ENCODE measurements at regions not wholly inside any gene's neighbourhood (a gene's known extent, or its start where the extent isn't known, plus 50 kb on each side); places are given as distances from the start of the nearest gene placed in this dataset.
A peak's percentile ranks its signal among the peaks of the same experiment; 100 is the strongest.

DNA sequence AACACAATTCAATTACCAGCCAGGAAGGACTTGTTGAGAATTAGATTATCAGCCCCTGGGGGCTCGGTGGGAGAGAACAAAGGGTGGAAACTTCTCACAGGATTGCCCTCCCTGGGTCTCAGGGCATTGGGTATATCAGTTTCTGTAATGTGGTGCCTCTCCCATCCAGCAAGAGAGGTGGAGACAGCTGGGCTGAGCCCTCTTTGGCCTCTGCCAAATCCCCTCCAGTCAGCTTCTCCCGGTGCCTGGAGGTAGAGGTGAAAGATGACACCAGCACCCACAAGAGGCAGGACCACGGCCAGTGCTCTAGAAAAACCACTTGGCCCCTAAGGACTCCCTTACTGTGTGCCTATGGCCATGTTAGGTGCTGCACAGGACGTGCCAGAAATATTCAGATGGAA, 179.7 kb downstream of the HAUS1 start:
- in situ Hi-C loops (cut with HindIII; ENCODE audit: low pct_unique_long_range_greater_than_20kb, low sequenced_read_pairs) (no loop called here), intact Hi-C loops (cut with micrococcal nuclease; ENCODE audit: unreplicated experiment) (loop anchor here (5.0 to 10.0 kb wide), 2 partner anchors 201 to 223 kb away; no protein-coding TSS in a partner anchor)
- DNase-seq (ENCODE audit: low read depth, low spot score) (no peak), ATAC-seq (no peak)
- no peak overlapping the region for H3K27ac ChIP-seq (ENCODE audit: low read length)
- H3K4me3 ChIP-seq (ENCODE audit: low read depth in 2 of 2, low read length in 2 of 2) = no peak overlapping the region
- BruUV-seq (replicated peaks) = no TSS peak
- H3K27me3 ChIP-seq (ENCODE audit: control insufficient read depth, insufficient read depth, low read length) = no peaks in the 10 kb centered on the region
- POLR2A ChIA-PET = no interaction called here
- CTCF ChIA-PET = no interaction called here
- H3K4me1 ChIP-seq (ENCODE audit: control insufficient read depth, insufficient read depth, low read length) = no peaks in the 10 kb centered on the region
- H3K36me3 ChIP-seq (ENCODE audit: control insufficient read depth, insufficient read depth, low read length) = no peaks in the 10 kb centered on the region
- H3K9me3 ChIP-seq (ENCODE audit: control insufficient read depth, insufficient read depth, low read depth, low read length) = no peaks in the 10 kb centered on the region
- TF ChIP-seq, protein P1, sequence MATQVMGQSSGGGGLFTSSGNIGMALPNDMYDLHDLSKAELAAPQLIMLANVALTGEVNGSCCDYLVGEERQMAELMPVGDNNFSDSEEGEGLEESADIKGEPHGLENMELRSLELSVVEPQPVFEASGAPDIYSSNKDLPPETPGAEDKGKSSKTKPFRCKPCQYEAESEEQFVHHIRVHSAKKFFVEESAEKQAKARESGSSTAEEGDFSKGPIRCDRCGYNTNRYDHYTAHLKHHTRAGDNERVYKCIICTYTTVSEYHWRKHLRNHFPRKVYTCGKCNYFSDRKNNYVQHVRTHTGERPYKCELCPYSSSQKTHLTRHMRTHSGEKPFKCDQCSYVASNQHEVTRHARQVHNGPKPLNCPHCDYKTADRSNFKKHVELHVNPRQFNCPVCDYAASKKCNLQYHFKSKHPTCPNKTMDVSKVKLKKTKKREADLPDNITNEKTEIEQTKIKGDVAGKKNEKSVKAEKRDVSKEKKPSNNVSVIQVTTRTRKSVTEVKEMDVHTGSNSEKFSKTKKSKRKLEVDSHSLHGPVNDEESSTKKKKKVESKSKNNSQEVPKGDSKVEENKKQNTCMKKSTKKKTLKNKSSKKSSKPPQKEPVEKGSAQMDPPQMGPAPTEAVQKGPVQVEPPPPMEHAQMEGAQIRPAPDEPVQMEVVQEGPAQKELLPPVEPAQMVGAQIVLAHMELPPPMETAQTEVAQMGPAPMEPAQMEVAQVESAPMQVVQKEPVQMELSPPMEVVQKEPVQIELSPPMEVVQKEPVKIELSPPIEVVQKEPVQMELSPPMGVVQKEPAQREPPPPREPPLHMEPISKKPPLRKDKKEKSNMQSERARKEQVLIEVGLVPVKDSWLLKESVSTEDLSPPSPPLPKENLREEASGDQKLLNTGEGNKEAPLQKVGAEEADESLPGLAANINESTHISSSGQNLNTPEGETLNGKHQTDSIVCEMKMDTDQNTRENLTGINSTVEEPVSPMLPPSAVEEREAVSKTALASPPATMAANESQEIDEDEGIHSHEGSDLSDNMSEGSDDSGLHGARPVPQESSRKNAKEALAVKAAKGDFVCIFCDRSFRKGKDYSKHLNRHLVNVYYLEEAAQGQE (IDR thresholded peaks at IDR 0.05; ENCODE audit: insufficient read depth in 1 of 2, low read depth in 2 of 2, low read length in 1 of 2) = peak in 1 of 2 experiments; percentile 51; a peak in 1 of 4 replicates
- no peak for TF ChIP-seq SIN3A (IDR thresholded peaks at IDR 0.05; ENCODE audit: borderline replicate concordance, insufficient read depth, low read depth, low read length)

DNA sequence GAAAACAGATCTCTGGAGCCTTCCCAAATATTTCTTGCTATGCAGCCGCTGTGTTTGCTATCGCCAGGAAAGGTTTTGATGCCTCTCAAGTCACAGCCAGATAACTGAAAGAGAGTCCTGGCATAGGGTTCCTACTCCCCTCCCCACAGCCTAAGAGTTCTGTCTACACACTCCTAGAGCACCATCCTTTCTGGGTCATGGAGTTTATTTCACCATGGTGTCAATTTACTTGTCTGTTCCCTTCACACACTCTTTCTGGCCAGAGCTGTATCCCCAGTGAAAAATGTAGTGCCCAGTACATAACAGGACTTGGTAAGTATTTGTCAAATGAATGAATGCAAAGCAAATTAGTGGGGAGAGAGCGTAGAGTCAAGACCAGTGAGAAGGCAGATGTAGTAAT, 185.3 kb downstream of the HAUS1 start:
- H3K9me3 ChIP-seq (ENCODE audit: control insufficient read depth, insufficient read depth, low read depth, low read length) = no peaks in the 10 kb centered on the region
- in situ Hi-C loops (cut with HindIII; ENCODE audit: low pct_unique_long_range_greater_than_20kb, low sequenced_read_pairs) = no loop called here
- intact Hi-C loops (cut with micrococcal nuclease; ENCODE audit: unreplicated experiment) = loop anchor here (10.0 kb wide), 1 partner anchor 195 kb away; no protein-coding TSS in a partner anchor
- BruUV-seq (replicated peaks) = no TSS peak
- H3K4me1 ChIP-seq (ENCODE audit: control insufficient read depth, insufficient read depth, low read length) = no peaks in the 10 kb centered on the region
- ATAC-seq = no peak
- H3K36me3 ChIP-seq (ENCODE audit: control insufficient read depth, insufficient read depth, low read length) = no peaks in the 10 kb centered on the region
- ChIA-PET CTCF (no interaction called here), POLR2A (interaction anchor here (0.7 kb wide), 1 partner anchor 896 kb away, joined by 4 read pairs; no protein-coding TSS in a partner anchor)
- no peak for DNase-seq (ENCODE audit: low read depth, low spot score)
- H3K27me3 ChIP-seq (ENCODE audit: control insufficient read depth, insufficient read depth, low read length) = no peaks in the 10 kb centered on the region
- no peak overlapping the region for H3K27ac ChIP-seq (ENCODE audit: low read length)
- H3K4me3 ChIP-seq (ENCODE audit: low read depth in 2 of 2, low read length in 2 of 2) = no peak overlapping the region
- TF ChIP-seq SIN3A (IDR thresholded peaks at IDR 0.05; ENCODE audit: borderline replicate concordance, insufficient read depth, low read depth, low read length) = no peak
- TF ChIP-seq TCF7L2 (IDR thresholded peaks at IDR 0.05; ENCODE audit: low read depth, low read length) = no peak
- TF ChIP-seq, protein P2, sequence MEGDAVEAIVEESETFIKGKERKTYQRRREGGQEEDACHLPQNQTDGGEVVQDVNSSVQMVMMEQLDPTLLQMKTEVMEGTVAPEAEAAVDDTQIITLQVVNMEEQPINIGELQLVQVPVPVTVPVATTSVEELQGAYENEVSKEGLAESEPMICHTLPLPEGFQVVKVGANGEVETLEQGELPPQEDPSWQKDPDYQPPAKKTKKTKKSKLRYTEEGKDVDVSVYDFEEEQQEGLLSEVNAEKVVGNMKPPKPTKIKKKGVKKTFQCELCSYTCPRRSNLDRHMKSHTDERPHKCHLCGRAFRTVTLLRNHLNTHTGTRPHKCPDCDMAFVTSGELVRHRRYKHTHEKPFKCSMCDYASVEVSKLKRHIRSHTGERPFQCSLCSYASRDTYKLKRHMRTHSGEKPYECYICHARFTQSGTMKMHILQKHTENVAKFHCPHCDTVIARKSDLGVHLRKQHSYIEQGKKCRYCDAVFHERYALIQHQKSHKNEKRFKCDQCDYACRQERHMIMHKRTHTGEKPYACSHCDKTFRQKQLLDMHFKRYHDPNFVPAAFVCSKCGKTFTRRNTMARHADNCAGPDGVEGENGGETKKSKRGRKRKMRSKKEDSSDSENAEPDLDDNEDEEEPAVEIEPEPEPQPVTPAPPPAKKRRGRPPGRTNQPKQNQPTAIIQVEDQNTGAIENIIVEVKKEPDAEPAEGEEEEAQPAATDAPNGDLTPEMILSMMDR (IDR thresholded peaks at IDR 0.05) = no peak
- no peak for TF ChIP-seq POLR2AphosphoS5 (IDR thresholded peaks at IDR 0.05; ENCODE audit: low read depth, low read length)
- TF ChIP-seq, protein P1 (IDR thresholded peaks at IDR 0.05; ENCODE audit: insufficient read depth in 1 of 2, low read depth in 2 of 2, low read length in 1 of 2) = no peak

Measured in Panc1 (cell line).